Neural crest cell (in vitro differentiated cells): ENCODE measurements at regions not wholly inside any gene's neighbourhood (a gene's known extent, or its start where the extent isn't known, plus 50 kb on each side); places are given as distances from the start of the nearest gene placed in this dataset.

Experiments used
- DNase-seq: peaks from one replicate; pipeline ENCODE4 v3.0.0; 2021; ENCODE audit warnings: low read depth, mixed read lengths, low spot score
- H3K27ac Mint-ChIP-seq: one replicate; pipeline ENCODE4 v1.8.0; 2021; ENCODE audit warnings: mild to moderate bottlenecking, mixed read lengths; ENCODE audit not compliant: unreplicated experiment
- H3K27me3 Mint-ChIP-seq: 2 replicates; pipeline ENCODE4 v1.8.0; 2021; ENCODE audit warnings: low read depth, mild to moderate bottlenecking, mixed read lengths
- H3K36me3 Mint-ChIP-seq: 2 replicates; pipeline ENCODE4 v1.8.0; 2021; ENCODE audit warnings: low read depth, mild to moderate bottlenecking, mixed read lengths
- H3K4me1 Mint-ChIP-seq: 2 replicates; pipeline ENCODE4 v1.8.0; 2021; ENCODE audit warnings: mixed read lengths
- H3K4me3 Mint-ChIP-seq: one replicate; pipeline ENCODE4 v1.8.0; 2021; ENCODE audit warnings: mild to moderate bottlenecking, mixed read lengths
- H3K9me3 Mint-ChIP-seq: 2 replicates; pipeline ENCODE4 v1.8.0; 2021; ENCODE audit warnings: mixed read lengths
- TF ChIP-seq, protein P1 (sequence below): fragments of 200-600 bp; sonication (generic); conservative IDR thresholded peaks from 2 replicates; pipeline ENCODE4 v1.5.0; 2021; ENCODE audit warnings: antibody characterized with exemption, mild to moderate bottlenecking

DNA sequence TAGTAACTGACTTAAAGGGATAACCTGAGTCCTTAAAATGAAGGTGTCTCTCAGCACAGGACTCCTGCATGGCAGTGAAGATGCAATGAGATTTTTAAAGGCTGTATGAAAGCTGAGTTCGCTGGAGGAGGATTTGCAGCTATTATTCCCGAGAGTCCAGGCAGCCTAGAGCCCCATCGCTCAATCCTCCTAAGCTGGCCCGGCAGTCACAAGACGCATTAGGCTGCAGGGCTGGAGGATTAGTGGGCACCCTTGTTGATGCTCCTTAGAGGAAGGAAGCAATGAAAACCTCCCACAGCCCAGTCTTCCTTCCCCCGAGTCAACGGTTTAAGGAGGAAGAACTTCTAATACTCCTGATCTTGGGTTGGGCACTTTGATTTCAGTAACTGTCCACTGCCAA lies 239.5 kb downstream of the EFNB2 start:
- Mint-ChIP-seq H3K4me3 (no peak overlapping the region), H3K9me3 (peaks cover 7% of the 10 kb centered on the region), H3K4me1 (no peaks in the 10 kb centered on the region), H3K27me3 (no peaks in the 10 kb centered on the region), H3K36me3 (peaks cover 2% of the 10 kb centered on the region), H3K27ac (no peak overlapping the region)
- TF ChIP-seq, protein P1, sequence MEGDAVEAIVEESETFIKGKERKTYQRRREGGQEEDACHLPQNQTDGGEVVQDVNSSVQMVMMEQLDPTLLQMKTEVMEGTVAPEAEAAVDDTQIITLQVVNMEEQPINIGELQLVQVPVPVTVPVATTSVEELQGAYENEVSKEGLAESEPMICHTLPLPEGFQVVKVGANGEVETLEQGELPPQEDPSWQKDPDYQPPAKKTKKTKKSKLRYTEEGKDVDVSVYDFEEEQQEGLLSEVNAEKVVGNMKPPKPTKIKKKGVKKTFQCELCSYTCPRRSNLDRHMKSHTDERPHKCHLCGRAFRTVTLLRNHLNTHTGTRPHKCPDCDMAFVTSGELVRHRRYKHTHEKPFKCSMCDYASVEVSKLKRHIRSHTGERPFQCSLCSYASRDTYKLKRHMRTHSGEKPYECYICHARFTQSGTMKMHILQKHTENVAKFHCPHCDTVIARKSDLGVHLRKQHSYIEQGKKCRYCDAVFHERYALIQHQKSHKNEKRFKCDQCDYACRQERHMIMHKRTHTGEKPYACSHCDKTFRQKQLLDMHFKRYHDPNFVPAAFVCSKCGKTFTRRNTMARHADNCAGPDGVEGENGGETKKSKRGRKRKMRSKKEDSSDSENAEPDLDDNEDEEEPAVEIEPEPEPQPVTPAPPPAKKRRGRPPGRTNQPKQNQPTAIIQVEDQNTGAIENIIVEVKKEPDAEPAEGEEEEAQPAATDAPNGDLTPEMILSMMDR, result no peak
- no peak for DNase-seq

- Mint-ChIP-seq H3K4me1 (peaks cover 15% of the 10 kb centered on the region), H3K27ac (no peak overlapping the region), H3K27me3 (no peaks in the 10 kb centered on the region), H3K9me3 (no peaks in the 10 kb centered on the region), H3K4me3 (no peak overlapping the region), H3K36me3 (no peaks in the 10 kb centered on the region)
- TF ChIP-seq, protein P1, result no peak
- DNase-seq, result no peak
Measured at GRCh38 chr13:106291006-106291405, 244.5 kb downstream of the EFNB2 start.

GRCh38 chr13:106287351-106287750 lies 248.1 kb downstream of the EFNB2 start:
- DNase-seq, result no peak
- Mint-ChIP-seq H3K36me3 (no peaks in the 10 kb centered on the region), H3K9me3 (peaks cover 1% of the 10 kb centered on the region), H3K27me3 (no peaks in the 10 kb centered on the region), H3K4me1 (peaks cover 19% of the 10 kb centered on the region), H3K27ac (peak overlapping the region; percentile 13), H3K4me3 (no peak overlapping the region)
- TF ChIP-seq, protein P1, result no peak

DNA sequence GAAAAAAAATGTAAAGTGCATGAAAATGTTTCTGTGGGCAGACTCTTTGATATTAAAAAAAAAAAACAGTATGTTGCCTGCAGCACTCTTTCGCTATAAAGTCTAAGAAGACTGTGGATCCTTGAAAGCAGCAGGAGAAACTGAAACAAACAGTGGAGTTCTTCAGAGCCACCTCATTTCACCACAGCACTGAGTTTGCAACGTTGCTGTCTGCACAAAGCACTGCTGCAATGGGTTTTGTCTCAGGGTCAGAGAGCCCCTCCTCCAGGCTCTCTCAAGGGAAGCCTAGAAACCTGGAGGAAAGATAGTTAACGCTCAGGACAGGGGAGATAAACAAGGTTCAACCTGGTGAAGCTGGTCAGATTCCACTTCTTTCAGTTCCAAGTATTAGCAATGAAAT lies 248.7 kb downstream of the EFNB2 start:
- DNase-seq, result no peak
- Mint-ChIP-seq H3K4me1 (peaks cover 19% of the 10 kb centered on the region), H3K36me3 (no peaks in the 10 kb centered on the region), H3K4me3 (peak overlapping the region; percentile 28), H3K27me3 (no peaks in the 10 kb centered on the region), H3K9me3 (peaks cover 2% of the 10 kb centered on the region), H3K27ac (peak overlapping the region; percentile 78)
- TF ChIP-seq, protein P1, result no peak

DNA sequence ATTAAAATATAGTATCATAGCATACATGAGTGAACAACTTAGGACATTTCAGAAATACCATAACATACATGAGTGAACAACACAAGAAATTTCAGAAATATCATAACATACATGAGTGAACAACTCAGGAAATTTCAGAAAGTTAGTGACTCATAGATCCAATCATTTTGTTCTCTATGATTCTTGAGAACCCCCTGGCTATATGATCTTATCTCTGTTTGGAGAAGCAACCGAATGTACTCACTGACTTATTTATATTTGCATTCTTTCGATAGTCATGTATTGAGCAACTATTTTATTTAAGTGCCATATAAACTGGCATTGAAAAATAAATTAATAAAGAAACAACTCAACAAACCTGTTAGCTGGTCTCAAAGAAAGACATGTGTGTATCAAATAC lies 251.1 kb downstream of the EFNB2 start:
- H3K27me3 Mint-ChIP-seq, result no peaks in the 10 kb centered on the region
- TF ChIP-seq, protein P1, result no peak
- no peaks in the 10 kb centered on the region for H3K36me3 Mint-ChIP-seq
- H3K27ac Mint-ChIP-seq, result no peak overlapping the region
- H3K9me3 Mint-ChIP-seq, result peaks cover 5% of the 10 kb centered on the region
- DNase-seq, result no peak
- H3K4me3 Mint-ChIP-seq, result no peak overlapping the region
- H3K4me1 Mint-ChIP-seq, result peaks cover 19% of the 10 kb centered on the region

DNA sequence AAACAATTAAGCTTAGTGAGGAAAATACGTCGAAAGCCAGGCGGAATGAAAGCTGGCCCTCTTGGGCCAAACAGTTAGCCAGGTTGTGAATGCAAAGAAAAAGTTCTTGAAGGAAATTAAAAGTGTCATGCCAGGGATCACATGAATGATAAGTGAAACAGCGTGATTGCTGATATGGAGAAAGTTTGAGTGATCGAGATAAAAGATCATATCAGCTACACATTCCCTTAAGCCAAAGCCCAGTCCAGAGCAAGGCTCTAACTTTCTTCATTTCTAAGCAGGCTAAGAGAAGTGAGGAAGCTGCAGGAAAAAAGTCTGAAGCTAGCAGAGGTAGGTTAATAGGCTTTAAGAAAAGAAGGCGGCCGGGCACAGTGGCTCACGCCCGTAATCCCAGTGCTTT lies 254.0 kb downstream of the EFNB2 start:
- Mint-ChIP-seq H3K4me1 (peaks cover 9% of the 10 kb centered on the region), H3K27me3 (no peaks in the 10 kb centered on the region), H3K9me3 (peaks cover 5% of the 10 kb centered on the region), H3K36me3 (no peaks in the 10 kb centered on the region), H3K4me3 (no peak overlapping the region), H3K27ac (peak overlapping the region; percentile 46)
- TF ChIP-seq, protein P1, result no peak
- no peak for DNase-seq
